ENCODE measurements at regions not wholly inside any gene's neighbourhood (a gene's known extent, or its start where the extent isn't known, plus 50 kb on each side); places are given as distances from the start of the nearest gene placed in this dataset.

- H3K4me2 ChIP-seq (replicated peaks; ENCODE audit: low read depth, low read length, poor library complexity, severe bottlenecking): no peak overlapping the region
- H2AFZ ChIP-seq (ENCODE audit: insufficient read depth, low read depth, low read length, poor library complexity, severe bottlenecking): no peak overlapping the region
- H3K4me1 ChIP-seq (ENCODE audit: control insufficient read depth in 2 of 2, insufficient read depth in 2 of 2, low read length in 2 of 2): no peaks in the 10 kb centered on the region
- no peaks in the 10 kb centered on the region for H4K20me1 ChIP-seq (ENCODE audit: control insufficient read depth, insufficient read depth, low read length, poor library complexity, severe bottlenecking)
- Mint-ChIP-seq H3K27ac (no peak overlapping the region), H3K4me3 (no peak overlapping the region), H3K9me3 (ENCODE audit: insufficient read depth) (peaks cover 14% of the 10 kb centered on the region), H3K4me1 (no peaks in the 10 kb centered on the region), H3K27me3 (no peaks in the 10 kb centered on the region)
- intact Hi-C loops (cut with micrococcal nuclease): no loop called here
- H3K27me3 ChIP-seq (replicated peaks in 1 of 4; ENCODE audit: control extremely low read depth in 1 of 4, control insufficient read depth in 3 of 4, insufficient read depth in 4 of 4, low read length in 3 of 4): no peaks in the 10 kb centered on the region
- CTCF ChIA-PET: no interaction called here
- H3K27ac ChIP-seq (ENCODE audit: low read length in 2 of 2): no peak overlapping the region
- no peak for TF ChIP-seq EZH2 (IDR thresholded peaks at IDR 0.05; ENCODE audit: borderline replicate concordance, insufficient read depth, low read depth, low read length, poor library complexity, severe bottlenecking)
- TF ChIP-seq CTCF (IDR thresholded peaks at IDR 0.05): no peak
- no peak overlapping the region for H3K4me3 ChIP-seq (ENCODE audit: control extremely low read depth in 1 of 5, extremely low read depth in 1 of 5, insufficient read depth in 1 of 5, low read depth in 2 of 5, low read length in 4 of 5)
- no peak overlapping the region for H3K9ac ChIP-seq (ENCODE audit: low read length)
- H3K79me2 ChIP-seq (ENCODE audit: control insufficient read depth, insufficient read depth, low read length): no peaks in the 10 kb centered on the region
- DNase-seq (no peak), ATAC-seq (ENCODE audit: low read depth) (no peak)
- no peaks in the 10 kb centered on the region for H3K36me3 ChIP-seq (replicated peaks in 1 of 2; ENCODE audit: control extremely low read depth in 1 of 2, control insufficient read depth in 1 of 2, extremely low read depth in 1 of 2, insufficient read depth in 2 of 2, low read length in 1 of 2)
- H3K9me3 ChIP-seq (ENCODE audit: control extremely low read depth in 1 of 3, control insufficient read depth in 2 of 3, insufficient read depth in 1 of 3, low read length in 2 of 3): peaks cover 0 to 12% (median 9%) of the 10 kb centered on the region in 3 donors
- 83% methylated on average over 2 of the region's 2 CpGs for WGBS (ENCODE audit: insufficient coverage)
- POLR2A ChIA-PET: no interaction called here
These were observed 1125.4 kb downstream of the EFNA5 start for GRCh38 chr5:106545325-106545724.

- no peaks in the 10 kb centered on the region for H4K20me1 ChIP-seq (ENCODE audit: control insufficient read depth, insufficient read depth, low read length, poor library complexity, severe bottlenecking)
- ChIA-PET CTCF (no interaction called here), POLR2A (no interaction called here)
- no peaks in the 10 kb centered on the region for H3K27me3 ChIP-seq (replicated peaks in 1 of 4; ENCODE audit: control extremely low read depth in 1 of 4, control insufficient read depth in 3 of 4, insufficient read depth in 4 of 4, low read length in 3 of 4)
- intact Hi-C loops (cut with micrococcal nuclease): no loop called here
- H3K27me3 Mint-ChIP-seq: no peaks in the 10 kb centered on the region
- no peak overlapping the region for H3K4me2 ChIP-seq (replicated peaks; ENCODE audit: low read depth, low read length, poor library complexity, severe bottlenecking)
- H2AFZ ChIP-seq (ENCODE audit: insufficient read depth, low read depth, low read length, poor library complexity, severe bottlenecking): no peak overlapping the region
- H3K9ac ChIP-seq (ENCODE audit: low read length): no peak overlapping the region
- H3K79me2 ChIP-seq (ENCODE audit: control insufficient read depth, insufficient read depth, low read length): no peaks in the 10 kb centered on the region
- no peaks in the 10 kb centered on the region for H3K36me3 ChIP-seq (replicated peaks in 1 of 2; ENCODE audit: control extremely low read depth in 1 of 2, control insufficient read depth in 1 of 2, extremely low read depth in 1 of 2, insufficient read depth in 2 of 2, low read length in 1 of 2)
- H3K4me3 ChIP-seq (ENCODE audit: control extremely low read depth in 1 of 5, extremely low read depth in 1 of 5, insufficient read depth in 1 of 5, low read depth in 2 of 5, low read length in 4 of 5): no peak overlapping the region
- WGBS (ENCODE audit: insufficient coverage): no CpG with 5 or more reads among the region's 1 CpG
- peaks cover 14% of the 10 kb centered on the region for H3K9me3 Mint-ChIP-seq (ENCODE audit: insufficient read depth)
- H3K27ac ChIP-seq (ENCODE audit: low read length in 2 of 2): no peak overlapping the region
- H3K4me1 Mint-ChIP-seq: no peaks in the 10 kb centered on the region
- H3K4me3 Mint-ChIP-seq: no peak overlapping the region
- no peaks in the 10 kb centered on the region for H3K4me1 ChIP-seq (ENCODE audit: control insufficient read depth in 2 of 2, insufficient read depth in 2 of 2, low read length in 2 of 2)
- no peak overlapping the region for H3K27ac Mint-ChIP-seq
- DNase-seq: no peak
- peaks cover 0 to 12% (median 9%) of the 10 kb centered on the region in 3 donors for H3K9me3 ChIP-seq (ENCODE audit: control extremely low read depth in 1 of 3, control insufficient read depth in 2 of 3, insufficient read depth in 1 of 3, low read length in 2 of 3)
- ATAC-seq (ENCODE audit: low read depth): no peak
- TF ChIP-seq EZH2 (IDR thresholded peaks at IDR 0.05; ENCODE audit: borderline replicate concordance, insufficient read depth, low read depth, low read length, poor library complexity, severe bottlenecking): no peak
- TF ChIP-seq CTCF (IDR thresholded peaks at IDR 0.05): no peak
These were observed 1127.4 kb downstream of the EFNA5 start for GRCh38 chr5:106543330-106543729.
